Mammary epithelial cell (primary cell): ENCODE measurements at regions not wholly inside any gene's neighbourhood (a gene's known extent, or its start where the extent isn't known, plus 50 kb on each side); places are given as distances from the start of the nearest gene placed in this dataset.

ENCODE experiments used
- CTCF ChIP-seq, 2 donors: IDR thresholded peaks in 1 of 2; conservative IDR thresholded peaks in 1 of 2; 2 replicates each; pipeline ENCODE4 v1.5.1; 2011 to 2012; ENCODE audit warnings: inconsistent platforms in 2 of 2, low read length in 2 of 2, mild to moderate bottlenecking in 2 of 2, control low read depth in 1 of 2, low read depth in 1 of 2; ENCODE audit not compliant: insufficient read depth in 1 of 2; ENCODE audit errors: extremely low read depth in 1 of 2
- EZH2 ChIP-seq: IDR thresholded peaks from 2 replicates; pipeline ENCODE4 v1.6.1; 2012; ENCODE audit warnings: low read length, inconsistent platforms, borderline replicate concordance

- no peak for TF ChIP-seq CTCF (conservative IDR thresholded peaks at IDR 0.05 in 1 of 2, IDR thresholded peaks at IDR 0.05 in 1 of 2; ENCODE audit: extremely low read depth in 1 of 2, insufficient read depth in 1 of 2, low read depth in 1 of 2, low read length in 2 of 2)
- TF ChIP-seq EZH2, result no peak
Measured at GRCh38 chr11:24043842-24044241, 453.0 kb upstream of the LUZP2 start.
